Bronchial epithelial cell (primary cell): ENCODE measurements at regions not wholly inside any gene's neighbourhood (a gene's known extent, or its start where the extent isn't known, plus 50 kb on each side); places are given as distances from the start of the nearest gene placed in this dataset.

ENCODE experiments used
- DNase-seq: peaks from one replicate; pipeline ENCODE4 v3.0.0-alpha.2; 2010; ENCODE audit warnings: low read depth
- FAIRE-seq: peaks from 2 replicates; lab custom pipeline; 2011; peaks lifted over from hg19 to GRCh38; lab: Jason Lieb, UNC
- H3K27me3 ChIP-seq: 2 replicates; pipeline ENCODE4 v1.5.1; 2011; ENCODE audit warnings: low read length; ENCODE audit not compliant: control insufficient read depth, insufficient read depth
- H3K36me3 ChIP-seq: 2 replicates; pipeline ENCODE4 v1.5.1; 2011; ENCODE audit warnings: low read length; ENCODE audit not compliant: control insufficient read depth, insufficient read depth
- H3K4me3 ChIP-seq: 2 replicates; pipeline ENCODE4 v1.5.1; 2011; ENCODE audit warnings: mild to moderate bottlenecking, low read depth, low read length, control low read depth
- CTCF ChIP-seq: IDR thresholded peaks from 2 replicates; pipeline ENCODE4 v1.5.1; 2011; ENCODE audit warnings: mild to moderate bottlenecking, moderate library complexity, low read length, control low read depth, inconsistent platforms; ENCODE audit not compliant: insufficient read depth, severe bottlenecking

GRCh38 chr11:116175707-116176106 lies 597.1 kb downstream of the BUD13 start:
- peak; percentile 7 for FAIRE-seq

GRCh38 chr11:116173941-116174911 lies 598.6 kb downstream of the BUD13 start:
- Histone ChIP-seq H3K4me3 (no peak overlapping the region), H3K27me3 (no peaks in the 10 kb centered on the region), H3K36me3 (no peaks in the 10 kb centered on the region)
- no peak for TF ChIP-seq CTCF
- DNase-seq, result no peak
- no peak for FAIRE-seq

More at GRCh38 chr11:116175707-116176106, 597.1 kb downstream of the BUD13 start:
- no peak overlapping the region for H3K4me3 ChIP-seq
- no peak for DNase-seq
- H3K36me3 ChIP-seq, result no peaks in the 10 kb centered on the region
- H3K27me3 ChIP-seq, result no peaks in the 10 kb centered on the region
- TF ChIP-seq CTCF, result no peak

- no peaks in the 10 kb centered on the region for H3K27me3 ChIP-seq
- TF ChIP-seq CTCF, result no peak
- DNase-seq, result no peak
- no peaks in the 10 kb centered on the region for H3K36me3 ChIP-seq
- FAIRE-seq, result no peak
- no peak overlapping the region for H3K4me3 ChIP-seq
Observed at GRCh38 chr11:116173506-116173905, 599.3 kb downstream of the BUD13 start.

GRCh38 chr11:116172851-116173250 lies 599.9 kb downstream of the BUD13 start:
- no peak overlapping the region for H3K4me3 ChIP-seq
- H3K27me3 ChIP-seq, result no peaks in the 10 kb centered on the region
- no peak for DNase-seq
- no peak for FAIRE-seq
- H3K36me3 ChIP-seq, result no peaks in the 10 kb centered on the region
- TF ChIP-seq CTCF, result no peak

GRCh38 chr11:116172156-116172555 lies 600.6 kb downstream of the BUD13 start:
- DNase-seq (no peak), FAIRE-seq (no peak)
- H3K36me3 ChIP-seq, result no peaks in the 10 kb centered on the region
- no peak overlapping the region for H3K4me3 ChIP-seq
- no peaks in the 10 kb centered on the region for H3K27me3 ChIP-seq
- TF ChIP-seq CTCF, result no peak
